Stimulated activated CD4-positive, alpha-beta T cell treated with anti-CD3 and anti-CD28 coated beads, Interleukin-12 subunit alpha, Interleukin-12 subunit beta, amount 100 ng/mL, for 48 hours (primary cell): ENCODE measurements at regions not wholly inside any gene's neighbourhood (a gene's known extent, or its start where the extent isn't known, plus 50 kb on each side); places are given as distances from the start of the nearest gene placed in this dataset.
"Not testable (repeated sequence)": the region's sequence is repeated elsewhere in the genome, so short reads cannot be mapped to it uniquely, and the experiment has no call there.

Experiments used
- DNase-seq, 3 donors: peaks; one replicate each; pipeline ENCODE4 v3.0.0-alpha.2; 2020; ENCODE audit warnings: low read depth in 2 of 3, low spot score in 1 of 3

DNA sequence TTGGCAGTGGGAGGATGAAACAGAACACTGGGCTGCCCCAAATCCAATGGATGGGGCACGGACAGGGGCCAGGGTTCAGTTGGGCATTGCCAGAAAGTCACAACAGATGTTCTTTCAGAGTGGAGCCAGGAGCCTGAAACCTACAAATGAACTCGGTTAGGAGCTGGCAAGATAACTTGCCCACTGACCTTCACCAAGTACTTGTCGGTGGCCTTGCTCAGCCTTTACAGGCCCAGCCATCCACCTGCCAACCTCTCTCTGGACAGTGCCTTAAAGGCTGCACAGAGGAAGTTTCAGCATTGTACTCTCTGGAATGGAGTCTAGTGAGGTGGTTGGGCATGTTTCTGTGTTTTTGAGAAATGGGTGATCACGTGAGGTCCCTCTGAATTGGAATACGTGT is 87.1 kb upstream of the USP9X start:
- no peak for DNase-seq

DNA sequence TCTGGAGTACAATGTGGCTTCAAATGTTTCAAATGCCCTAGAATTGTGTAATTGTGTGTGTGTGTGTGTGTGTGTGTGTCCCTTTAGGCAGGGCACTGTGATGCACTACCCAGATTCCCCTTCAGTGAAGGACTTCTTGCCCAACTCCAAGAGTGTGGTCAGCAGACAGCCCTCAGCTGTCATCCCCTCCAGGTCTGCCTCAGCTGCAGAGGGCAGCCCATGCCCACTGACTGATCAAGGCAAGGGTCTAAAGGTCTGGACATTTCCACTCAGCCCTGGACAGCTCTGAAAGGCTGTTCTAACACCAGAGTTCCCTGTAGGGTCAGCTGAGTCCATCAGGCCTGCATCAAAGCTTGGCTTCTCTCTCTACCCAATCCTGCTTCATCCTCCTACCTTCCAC is 83.9 kb upstream of the USP9X start:
- no peak for DNase-seq

DNA sequence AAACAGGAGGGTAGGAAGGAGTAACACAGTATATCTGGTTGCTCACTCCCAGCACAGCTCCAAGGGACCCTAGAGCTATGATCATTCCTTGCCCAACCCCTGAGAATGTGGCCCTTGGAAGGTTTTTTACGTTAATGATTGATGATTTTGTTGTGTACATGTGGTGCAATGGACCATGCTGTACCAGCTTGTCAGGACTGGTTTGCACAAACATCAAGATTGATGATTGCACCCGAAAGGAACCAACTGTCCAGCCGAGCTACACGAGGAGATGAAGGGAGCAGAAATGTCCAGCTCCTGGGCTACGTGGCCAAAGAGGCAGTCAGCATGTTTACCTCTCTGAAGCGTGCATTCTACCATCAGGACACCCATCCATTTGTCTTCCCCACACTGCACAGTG is 83.2 kb upstream of the USP9X start:
- no peak for DNase-seq

DNA sequence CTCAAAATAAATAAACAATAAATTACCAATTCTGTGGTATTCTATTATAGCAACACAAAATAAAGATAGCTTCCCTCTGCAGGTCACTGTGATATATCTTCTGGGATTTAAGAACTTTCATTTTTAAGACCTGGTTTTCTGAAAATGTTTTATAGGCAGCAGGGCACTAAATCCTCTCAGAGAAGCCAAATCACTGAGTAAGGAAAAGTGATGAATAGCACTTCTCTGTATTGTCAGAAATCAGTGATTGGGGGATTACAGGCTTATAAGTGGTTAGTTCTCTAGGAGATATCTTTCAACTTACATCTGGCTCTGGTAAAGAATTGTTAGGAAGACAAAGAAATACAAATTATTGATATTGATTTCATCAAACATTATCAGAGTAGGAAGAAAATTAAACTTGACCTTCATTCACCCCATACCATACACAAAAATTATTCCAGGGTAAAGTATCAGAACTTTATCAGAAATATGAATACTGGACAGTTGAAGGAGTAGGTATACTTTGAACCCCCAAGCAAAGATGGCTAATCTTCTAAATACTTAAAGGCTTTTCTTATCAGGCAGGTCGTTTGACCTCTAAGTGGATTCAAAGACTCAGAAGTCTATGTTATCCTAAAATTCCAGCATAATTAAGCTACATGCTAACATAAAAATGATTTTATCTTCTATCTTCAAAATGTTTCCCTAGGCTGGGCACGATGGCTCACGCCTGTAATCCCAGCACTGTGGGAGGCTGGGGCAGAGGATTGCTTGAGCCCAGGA is 81.6 kb upstream of the USP9X start:
- DNase-seq: no peak

DNA sequence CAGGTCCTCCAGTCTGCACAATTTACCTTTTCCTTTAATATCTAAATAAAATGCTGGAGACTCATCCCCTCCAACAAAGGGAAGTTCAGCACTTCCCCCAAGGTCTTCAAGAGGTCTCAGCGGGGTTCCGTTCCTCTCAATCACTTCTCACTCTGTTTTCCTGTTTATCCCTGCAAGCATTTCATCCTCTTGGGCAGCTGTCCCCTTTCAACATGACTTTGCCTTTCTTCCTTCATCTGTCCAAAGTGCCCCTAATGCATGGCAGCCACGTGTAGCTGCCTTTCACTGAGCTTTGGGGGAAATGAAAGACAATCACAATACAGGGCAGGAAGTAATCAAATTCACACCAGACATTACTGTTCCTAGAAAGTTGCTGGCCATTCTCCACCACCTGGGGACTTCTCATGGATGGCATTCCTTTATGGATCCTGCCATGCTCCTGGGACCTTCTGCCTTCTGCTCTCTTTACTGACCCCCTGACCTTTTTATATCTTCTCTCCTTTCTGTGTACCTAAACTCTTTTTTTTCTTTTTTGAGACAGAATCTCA is 79.7 kb upstream of the USP9X start:
- DNase-seq: no peak

DNA sequence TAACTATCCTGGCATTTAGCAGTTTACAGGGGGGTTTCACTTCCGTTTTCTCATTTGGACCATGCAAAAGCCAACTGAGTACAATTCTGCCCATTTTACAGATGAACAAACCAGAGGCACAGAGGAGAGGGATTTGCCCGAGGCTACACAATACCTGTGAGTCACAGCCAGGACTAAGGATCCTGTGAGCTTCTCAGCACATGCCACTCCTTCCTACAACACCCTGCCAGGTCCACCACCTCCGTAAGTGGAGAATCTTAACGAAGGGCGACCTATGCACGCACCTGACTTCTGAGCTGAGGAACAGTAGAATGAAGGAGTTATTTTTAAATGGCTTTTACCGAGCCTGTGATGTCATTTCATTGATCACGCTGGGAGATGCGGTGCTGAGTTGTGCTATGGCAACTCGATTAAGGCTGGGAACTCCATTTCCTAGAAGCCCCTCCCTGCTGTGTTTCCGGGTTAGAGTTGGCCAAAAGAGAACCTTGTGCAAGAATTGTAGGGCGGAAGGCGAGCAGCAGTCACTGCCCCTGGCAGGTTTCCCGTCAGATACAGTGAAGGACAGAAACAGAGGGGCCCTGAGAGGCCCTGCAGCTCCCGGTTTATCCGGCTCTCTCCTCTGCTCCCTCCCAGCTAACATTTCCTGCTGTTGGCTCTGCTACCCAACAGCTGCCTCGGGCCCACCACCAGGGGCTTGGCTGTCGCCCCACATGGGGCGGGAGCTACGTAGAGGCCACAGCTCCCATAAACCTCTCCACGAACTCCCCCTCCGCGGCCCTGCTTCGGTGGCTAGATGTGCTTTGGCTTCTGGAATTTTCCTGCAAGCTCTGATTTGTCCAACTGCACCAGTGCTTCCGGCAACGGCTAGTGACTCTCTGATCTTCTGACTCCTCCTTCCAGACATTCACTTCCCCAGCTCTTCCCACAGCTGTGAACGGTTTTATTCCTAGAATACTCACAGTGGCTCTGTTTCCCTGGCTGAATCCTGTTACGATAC is 75.1 kb upstream of the USP9X start:
- DNase-seq: peak in 2 of 3 donors; percentile 5 to 23

DNA sequence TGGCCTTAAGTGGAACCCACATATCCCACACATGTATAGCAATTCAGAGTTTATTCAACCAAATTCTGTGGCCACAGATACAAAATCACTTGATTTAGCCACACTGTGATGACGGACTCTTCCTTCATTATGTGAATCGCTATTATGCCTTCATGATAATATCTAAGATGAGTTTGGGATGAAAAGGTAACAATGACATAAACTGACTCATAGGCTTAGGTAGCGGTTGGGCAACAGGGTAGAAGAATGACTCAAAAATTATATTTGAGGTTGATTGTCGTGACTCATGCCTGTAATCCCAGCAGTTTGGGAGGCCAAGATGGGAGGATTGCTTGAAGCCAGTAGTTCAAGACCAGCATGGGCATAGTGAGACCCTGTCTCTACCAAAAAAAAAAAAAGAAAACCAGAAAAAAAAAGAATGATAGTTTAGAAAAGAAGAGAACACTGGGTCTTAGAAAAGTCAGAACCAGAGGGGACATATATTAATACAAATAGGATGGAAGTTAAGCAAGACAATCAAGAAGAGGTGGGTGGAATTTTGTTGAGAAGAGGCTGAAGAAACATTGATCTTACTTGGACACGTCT is 70.4 kb upstream of the USP9X start:
- no peak for DNase-seq

DNA sequence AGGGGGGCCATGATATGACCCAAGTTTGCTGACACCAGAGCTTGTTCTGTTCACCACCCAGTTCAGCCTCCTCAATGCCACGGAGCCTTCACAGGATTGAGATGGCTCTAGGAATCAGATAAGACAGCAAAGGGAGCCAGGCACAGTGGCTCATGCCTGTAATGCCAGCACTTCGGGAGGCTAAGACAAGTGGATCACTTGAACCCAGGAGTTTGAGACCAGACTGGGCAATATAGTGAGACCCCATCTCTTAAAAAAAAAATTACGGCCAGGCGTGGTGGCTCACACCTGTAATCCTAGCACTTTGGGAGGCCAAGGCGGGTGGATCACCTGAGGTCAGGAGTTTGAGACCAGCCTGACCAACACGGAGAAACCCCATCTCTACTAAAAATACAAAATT is 67.5 kb upstream of the USP9X start:
- DNase-seq: not testable (repeated sequence)

DNA sequence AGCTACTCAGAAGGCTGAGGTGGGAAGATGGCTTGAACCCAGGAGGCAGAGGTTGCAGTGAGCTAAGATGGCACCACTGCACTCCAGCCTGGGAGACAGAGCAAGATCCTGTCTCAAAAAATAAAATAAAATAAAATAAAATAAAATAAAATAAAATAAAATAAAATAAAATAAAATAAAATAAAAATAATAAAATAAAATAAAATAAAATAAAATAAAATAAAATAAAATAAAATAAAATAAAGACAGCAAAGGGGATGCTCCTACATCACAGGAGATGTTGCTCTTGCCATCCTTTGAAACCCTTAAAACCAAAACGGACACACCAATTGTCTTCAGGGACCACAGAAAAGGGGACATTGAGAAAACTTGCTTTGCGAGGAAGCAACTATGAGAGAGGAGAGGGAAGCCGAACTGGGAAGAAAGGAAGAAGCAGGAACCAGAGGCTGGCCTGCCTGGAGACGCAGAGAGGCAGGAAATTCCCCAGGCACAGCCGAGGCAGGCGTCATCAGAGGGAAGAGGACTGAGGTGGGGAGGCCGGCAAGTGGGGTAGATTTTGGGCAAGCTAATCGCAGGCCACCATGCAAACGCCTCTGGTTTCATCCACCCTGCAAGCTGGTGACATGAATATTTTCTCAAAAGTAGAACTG is 66.7 kb upstream of the USP9X start:
- DNase-seq: not testable (repeated sequence)

DNA sequence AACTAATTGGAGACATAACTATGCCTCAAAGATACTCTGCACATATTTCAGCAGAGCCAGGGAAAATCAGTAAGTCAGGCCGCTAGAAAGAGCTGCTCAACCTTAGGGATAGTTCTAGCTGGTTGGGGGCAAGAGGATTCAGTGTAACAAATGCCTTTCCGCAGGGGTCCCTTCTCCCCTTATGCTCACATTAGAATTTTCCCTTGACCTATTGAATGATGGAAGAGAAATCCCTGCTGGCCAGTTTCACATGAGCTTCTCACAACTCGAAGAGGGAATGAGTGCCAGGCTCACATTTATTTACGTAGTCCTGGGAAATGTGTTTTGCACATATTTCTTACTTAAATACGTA is 66.2 kb upstream of the USP9X start:
- DNase-seq: no peak

DNA sequence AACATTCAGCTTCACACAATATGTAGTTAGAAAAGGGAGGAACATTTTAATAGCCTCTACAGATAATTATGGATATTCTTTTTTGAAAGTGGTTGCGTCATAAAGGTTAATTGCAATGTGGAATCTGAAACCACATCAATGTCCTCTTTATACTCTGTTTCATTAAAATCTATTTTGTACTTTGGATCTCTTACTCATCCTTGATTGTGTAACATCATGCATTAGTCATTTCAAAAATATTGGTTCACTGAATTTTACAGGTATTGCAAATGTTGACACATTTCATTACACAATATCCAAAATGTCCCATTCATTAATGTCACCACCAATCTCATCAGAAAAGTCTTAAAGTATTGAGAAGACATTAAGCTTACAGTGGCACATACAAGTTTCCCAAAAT is 62.7 kb upstream of the USP9X start:
- no peak for DNase-seq

DNA sequence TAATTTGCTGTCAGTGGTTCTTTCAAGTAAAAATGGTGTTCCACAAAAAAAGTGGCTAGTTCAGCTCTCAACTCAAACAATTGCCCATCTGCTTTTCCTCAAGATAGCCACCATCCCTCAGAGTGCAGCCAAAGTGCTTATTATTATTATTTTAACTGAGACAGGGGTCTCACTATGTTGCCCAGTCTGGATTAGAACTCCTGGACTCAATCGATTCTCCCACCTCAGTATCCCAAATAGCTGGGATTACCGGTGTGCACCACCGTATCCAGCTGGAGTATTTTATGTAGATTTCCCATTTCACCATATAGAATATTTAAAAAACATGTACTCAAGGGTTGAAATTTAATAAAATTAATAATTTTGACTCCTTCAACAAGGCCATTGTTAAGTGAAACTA is 62.1 kb upstream of the USP9X start:
- DNase-seq: no peak

DNA sequence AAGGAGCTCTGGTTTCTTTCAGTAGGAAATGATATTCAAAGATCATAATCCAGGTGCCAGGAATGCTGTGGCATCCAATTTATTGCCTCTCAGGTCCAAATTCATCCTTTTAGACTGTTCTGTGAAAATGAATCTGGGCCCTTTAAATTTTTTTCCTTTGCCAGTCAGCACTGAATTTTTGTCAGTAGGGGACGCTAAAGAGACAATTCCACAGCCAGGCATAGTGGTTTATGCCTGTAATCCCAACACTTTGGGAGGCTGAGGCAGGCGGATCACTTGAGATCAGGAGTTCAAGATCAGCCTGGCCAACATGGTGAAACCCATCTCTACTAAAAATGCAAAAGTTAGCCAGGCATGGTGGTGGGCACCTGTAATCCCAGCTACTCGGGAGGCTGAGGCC is 60.9 kb upstream of the USP9X start:
- DNase-seq: not testable (repeated sequence)

DNA sequence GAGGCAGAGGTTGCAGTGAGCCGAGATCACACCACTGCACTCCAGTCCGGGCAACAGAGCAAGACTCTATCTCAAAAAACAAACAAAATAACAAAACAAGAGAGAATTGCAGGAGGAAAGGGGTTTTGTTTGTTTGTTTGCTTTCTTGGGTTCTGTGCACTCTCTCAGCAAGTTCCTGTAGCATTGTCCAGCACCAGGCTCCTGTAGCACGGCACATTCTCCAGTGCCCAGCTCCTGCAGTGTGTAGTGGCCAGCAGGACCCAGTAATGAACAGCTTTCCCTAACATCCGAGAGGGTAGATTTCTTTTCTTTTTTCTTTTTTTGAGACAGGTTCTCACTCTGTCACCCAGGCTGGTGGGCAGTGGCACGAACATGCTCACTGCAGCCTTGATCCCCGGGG is 60.5 kb upstream of the USP9X start:
- no peak for DNase-seq

DNA sequence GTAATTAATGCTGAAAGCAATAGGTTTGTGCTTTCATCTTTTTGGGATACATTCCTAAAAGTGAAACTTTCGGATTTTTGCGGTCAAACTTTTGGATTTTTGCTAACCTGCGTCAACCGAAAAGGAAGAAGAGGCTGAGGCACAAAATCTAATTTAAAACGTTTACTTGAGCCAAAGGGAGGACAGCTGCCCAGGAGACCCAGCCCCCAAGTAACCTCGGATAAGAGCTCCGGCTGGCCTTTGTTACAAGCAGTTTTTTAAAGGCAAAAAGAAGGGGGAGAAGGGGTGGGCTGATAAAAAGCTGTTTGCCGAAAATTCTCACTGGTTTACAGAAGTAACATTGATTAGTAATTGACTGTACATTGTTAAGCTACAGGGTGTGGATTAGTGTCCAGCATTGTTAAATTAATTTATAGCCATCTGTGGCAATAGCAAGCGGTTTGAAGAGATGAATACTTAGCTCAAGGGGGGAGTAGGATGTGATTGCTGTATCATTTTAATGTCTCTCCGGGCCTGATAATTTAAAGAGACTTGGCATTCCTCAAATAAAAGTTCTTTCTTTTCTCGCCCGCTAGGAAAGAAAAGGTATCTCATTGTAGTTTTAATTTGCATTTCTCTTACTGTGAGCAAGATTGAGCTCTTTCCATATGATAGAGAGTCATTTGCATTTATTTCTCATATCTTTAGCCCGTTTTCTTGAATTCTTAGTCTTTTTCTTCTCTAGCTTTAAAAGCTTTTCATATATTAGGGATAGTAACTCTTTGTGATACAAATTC is 59.1 kb upstream of the USP9X start:
- no peak for DNase-seq

DNA sequence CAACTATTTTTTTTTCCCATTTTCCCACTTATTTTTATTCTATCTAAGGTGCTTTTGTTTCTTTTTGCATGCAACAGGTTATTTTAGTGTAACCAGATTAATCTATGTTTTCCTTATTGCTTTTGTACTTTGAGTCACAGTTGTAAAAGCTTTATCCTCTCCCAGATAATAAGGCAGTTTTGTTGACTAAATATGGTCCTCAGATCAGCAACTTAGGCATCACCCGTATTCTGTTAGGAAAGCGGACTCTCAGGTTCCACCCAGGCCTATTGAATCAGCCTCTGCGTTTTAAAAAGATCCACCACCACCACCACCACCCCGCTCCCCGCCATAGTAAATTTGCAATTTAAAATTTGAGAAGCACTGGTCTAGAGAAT is 58.6 kb upstream of the USP9X start:
- DNase-seq: no peak

DNA sequence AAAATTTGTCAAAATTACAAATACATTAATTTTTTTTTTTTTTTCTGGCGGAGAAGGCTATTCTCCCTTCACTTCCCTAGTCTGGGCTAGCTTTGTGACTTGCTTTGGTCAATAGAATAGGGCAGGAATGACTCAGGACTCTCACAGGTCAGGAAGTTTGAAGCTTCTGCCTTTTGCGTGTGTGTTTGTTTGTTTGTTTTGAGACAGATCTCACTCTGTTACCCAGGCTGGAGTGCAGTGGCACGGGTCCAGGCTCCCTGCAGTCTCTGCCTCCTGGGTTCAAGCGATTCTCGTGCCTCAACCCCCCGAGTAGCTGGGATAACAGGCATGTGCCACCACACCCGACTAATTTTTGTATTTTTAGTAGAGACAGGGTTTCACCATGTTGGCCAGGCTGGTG is 55.9 kb upstream of the USP9X start:
- DNase-seq: no peak

DNA sequence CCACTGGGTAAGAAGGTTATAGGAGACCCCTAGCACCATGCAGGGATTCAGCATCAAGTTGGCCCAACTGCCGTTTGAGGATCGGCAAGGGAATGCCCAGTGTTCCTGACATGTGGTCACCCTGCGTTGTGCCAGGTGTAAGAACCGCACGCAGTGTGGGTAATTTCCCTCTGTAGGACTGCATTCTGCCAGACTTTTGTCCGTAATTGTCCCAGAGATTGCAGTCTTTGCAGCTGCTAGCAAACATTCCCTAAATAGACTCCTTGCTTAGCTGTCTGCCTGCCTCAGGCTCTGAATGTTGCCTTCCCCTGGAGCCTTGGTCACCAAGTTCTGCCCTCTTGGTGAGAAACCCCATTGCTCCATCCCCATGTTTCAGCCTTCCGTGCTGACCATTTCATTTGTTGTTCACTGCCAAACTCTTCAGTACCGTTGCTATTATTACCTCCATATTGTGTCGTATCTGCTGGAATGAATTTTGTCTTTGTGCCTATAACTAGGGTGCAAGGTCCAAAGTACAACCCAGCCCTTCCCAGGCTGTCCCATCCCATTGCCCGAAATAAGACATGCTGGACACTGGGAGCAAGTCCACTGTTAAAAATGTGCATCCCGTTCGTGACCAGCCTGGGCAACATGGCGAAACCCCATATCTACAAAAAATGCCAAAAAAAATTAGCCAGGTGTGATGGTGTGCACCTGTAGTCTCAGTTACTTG is 53.8 kb upstream of the USP9X start:
- no peak for DNase-seq

DNA sequence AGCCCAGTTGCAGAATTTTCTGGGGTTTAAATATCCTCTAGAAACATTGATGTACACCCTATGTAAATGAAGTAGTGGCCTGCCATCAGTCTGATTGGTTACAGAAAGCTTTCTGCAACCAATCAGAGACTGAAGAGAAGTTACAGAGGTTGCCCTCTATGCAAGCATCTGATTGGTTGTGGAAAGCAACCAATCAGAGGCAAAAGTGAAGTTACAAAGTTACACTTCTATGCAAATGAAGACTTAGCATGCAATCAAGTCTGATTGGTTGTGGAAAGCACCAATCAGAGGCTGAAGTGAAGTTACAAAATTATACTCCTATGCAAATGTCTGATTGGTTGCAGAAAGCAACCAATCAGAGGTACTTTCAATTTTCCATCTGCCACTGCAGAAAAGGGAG is 51.9 kb upstream of the USP9X start:
- no peak for DNase-seq

DNA sequence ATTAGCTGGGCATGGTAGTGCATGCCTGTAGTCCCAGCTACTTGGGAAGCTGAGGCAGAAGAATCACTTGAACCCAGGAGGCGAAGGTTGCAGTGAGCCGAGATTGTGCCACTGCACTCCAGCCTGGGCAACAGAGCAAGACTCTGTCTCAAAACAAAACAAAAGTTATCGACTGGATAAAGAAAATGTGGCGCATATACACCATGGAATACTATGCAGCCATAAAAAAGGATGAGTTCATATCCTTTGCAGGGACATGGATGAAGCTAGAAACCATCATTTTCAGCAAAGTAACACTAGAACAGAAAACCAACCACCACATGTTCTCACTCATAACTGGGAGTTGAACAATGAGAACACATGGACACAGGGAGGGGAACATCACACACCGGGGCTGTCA is 50.3 kb upstream of the USP9X start:
- DNase-seq: not testable (repeated sequence)
